HG03521 (cell line): ENCODE measurements at regions not wholly inside any gene's neighbourhood (a gene's known extent, or its start where the extent isn't known, plus 50 kb on each side); places are given as distances from the start of the nearest gene placed in this dataset.
A peak's percentile ranks its signal among the peaks of the same experiment; 100 is the strongest.
"Not testable (repeated sequence)": the region's sequence is repeated elsewhere in the genome, so short reads cannot be mapped to it uniquely, and the experiment has no call there.

ENCODE experiments used
- ATAC-seq: cut with Tn5 transposase; IDR thresholded peaks from one replicate; pipeline ENCODE4 v1.9.1; 2021; ENCODE audit warnings: mild to moderate bottlenecking, moderate library complexity; ENCODE audit not compliant: unreplicated experiment

- ATAC-seq, result no peak
Measured at GRCh38 chr5:54825005-54825404, 160.4 kb downstream of the ESM1 start.

- ATAC-seq, result no peak
Measured at GRCh38 chr5:54823006-54823405, 162.4 kb downstream of the ESM1 start.

GRCh38 chr5:54822324-54822687 is 163.1 kb downstream of the ESM1 start:
- ATAC-seq, result no peak

GRCh38 chr5:54821445-54822323 is 163.7 kb downstream of the ESM1 start:
- ATAC-seq, result no peak

- ATAC-seq, result no peak
Measured at GRCh38 chr5:54820346-54821134, 164.9 kb downstream of the ESM1 start.

- no peak for ATAC-seq
Measured at GRCh38 chr5:54807421-54807820, 178.0 kb downstream of the ESM1 start.

GRCh38 chr5:54804521-54804920 is 180.9 kb downstream of the ESM1 start:
- no peak for ATAC-seq

- no peak for ATAC-seq
Measured at GRCh38 chr5:54804086-54804485, 181.3 kb downstream of the ESM1 start.

GRCh38 chr5:54803471-54804011 is 181.9 kb downstream of the ESM1 start:
- no peak for ATAC-seq

GRCh38 chr5:54799645-54800044 is 185.7 kb downstream of the ESM1 start:
- peak; percentile 85 for ATAC-seq

- no peak for ATAC-seq
Measured at GRCh38 chr5:54795777-54796176, 189.6 kb downstream of the ESM1 start.

- ATAC-seq, result no peak
Measured at GRCh38 chr5:54795284-54795683, 190.1 kb downstream of the ESM1 start.

- no peak for ATAC-seq
Measured at GRCh38 chr5:54794135-54794975, 191.0 kb downstream of the ESM1 start.

- ATAC-seq, result no peak
Measured at GRCh38 chr5:54793468-54794134, 191.8 kb downstream of the ESM1 start.

- ATAC-seq, result no peak
Measured at GRCh38 chr5:54792611-54793404, 192.6 kb downstream of the ESM1 start.

- not testable (repeated sequence) for ATAC-seq
Measured at GRCh38 chr5:54787910-54788309, 197.5 kb downstream of the ESM1 start.

GRCh38 chr5:54785729-54786591 is 199.4 kb downstream of the ESM1 start:
- ATAC-seq, result peak; percentile 71

GRCh38 chr5:54778783-54779182 is 206.6 kb downstream of the ESM1 start:
- ATAC-seq, result no peak

- ATAC-seq, result no peak
Measured at GRCh38 chr5:54775645-54776044, 209.7 kb downstream of the ESM1 start.
